Common myeloid progenitor, CD34-positive (primary cell): ENCODE measurements at regions not wholly inside any gene's neighbourhood (a gene's known extent, or its start where the extent isn't known, plus 50 kb on each side); places are given as distances from the start of the nearest gene placed in this dataset.

Source experiments
- CTCF ChIA-PET: fragments of 350-600 bp; sonication (Branson Sonifier 250); formaldehyde crosslinking; loops from one replicate; lab custom pipeline; 2021; ENCODE audit warnings: antibody characterized with exemption; lab: Charles Lee
- POLR2A ChIA-PET: fragments of 350-600 bp; sonication (Branson Sonifier 250); formaldehyde crosslinking; loops from one replicate; lab custom pipeline; 2021; ENCODE audit warnings: antibody characterized with exemption; lab: Charles Lee
- DNase-seq, 3 donors: peaks; one replicate each; pipeline versions ENCODE4 v3.0.0 to v3.0.0-alpha.2; 2013
- H3K27ac ChIP-seq, 2 experiments: 1 replicate in 1 of 2; 2 replicates in 1 of 2; pipeline ENCODE4 v1.7.0; 2013; ENCODE audit warnings: inconsistent platforms in 2 of 2, low read length in 2 of 2, mild to moderate bottlenecking in 2 of 2, low read depth in 1 of 2, moderate library complexity in 1 of 2; ENCODE audit not compliant: severe bottlenecking in 2 of 2, insufficient read depth in 1 of 2, poor library complexity in 1 of 2
- H3K27me3 ChIP-seq, 5 experiments: replicated peaks in 2 of 5; 1 replicate in 3 of 5; 2 replicates in 2 of 5; pipeline versions ENCODE4 v1.6.1 to v1.7.0; 2013; ENCODE audit warnings: low read length in 4 of 5, mild to moderate bottlenecking in 2 of 5, moderate library complexity in 2 of 5, inconsistent platforms in 1 of 5; ENCODE audit not compliant: insufficient read depth in 5 of 5, control insufficient read depth in 4 of 5
- H3K36me3 ChIP-seq, 4 experiments: 1 replicate in 2 of 4; 2 replicates in 2 of 4; pipeline versions ENCODE4 v1.6.1 to v1.7.0; 2013; ENCODE audit warnings: low read length in 3 of 4, control low read depth in 1 of 4, mild to moderate bottlenecking in 1 of 4; ENCODE audit not compliant: control insufficient read depth in 4 of 4, insufficient read depth in 4 of 4
- H3K4me1 ChIP-seq, 4 experiments: 1 replicate in 3 of 4; 2 replicates in 1 of 4; pipeline versions ENCODE4 v1.6.1 to v1.7.1; 2013; ENCODE audit warnings: low read length in 3 of 4, mild to moderate bottlenecking in 3 of 4, control low read depth in 1 of 4, inconsistent platforms in 1 of 4, moderate library complexity in 1 of 4; ENCODE audit not compliant: control insufficient read depth in 4 of 4, insufficient read depth in 4 of 4; ENCODE audit errors: control extremely low read depth in 1 of 4
- H3K4me3 ChIP-seq, 7 experiments: 1 replicate in 4 of 7; 2 replicates in 3 of 7; pipeline versions ENCODE4 v1.5.1 to v1.7.0; 2013; ENCODE audit warnings: mild to moderate bottlenecking in 7 of 7, low read length in 6 of 7, moderate library complexity in 6 of 7, inconsistent platforms in 2 of 7, low read depth in 2 of 7, control low read depth in 1 of 7; ENCODE audit not compliant: insufficient read depth in 4 of 7, control insufficient read depth in 1 of 7; ENCODE audit errors: extremely low read depth in 1 of 7
- H3K9me3 ChIP-seq, 5 experiments: 1 replicate in 4 of 5; 2 replicates in 1 of 5; pipeline versions ENCODE4 v1.6.1 to v1.7.1; 2013; ENCODE audit warnings: low read length in 4 of 5, mild to moderate bottlenecking in 2 of 5, inconsistent platforms in 1 of 5, low read depth in 1 of 5, moderate library complexity in 1 of 5; ENCODE audit not compliant: control insufficient read depth in 4 of 5, insufficient read depth in 2 of 5; ENCODE audit errors: control extremely low read depth in 1 of 5
- WGBS: methylation state at CpG from one replicate; pipeline ENCODE4 v1.1.5; 2013; ENCODE audit not compliant: insufficient coverage; 5-methylcytosine and 5-hydroxymethylcytosine counted together

DNA sequence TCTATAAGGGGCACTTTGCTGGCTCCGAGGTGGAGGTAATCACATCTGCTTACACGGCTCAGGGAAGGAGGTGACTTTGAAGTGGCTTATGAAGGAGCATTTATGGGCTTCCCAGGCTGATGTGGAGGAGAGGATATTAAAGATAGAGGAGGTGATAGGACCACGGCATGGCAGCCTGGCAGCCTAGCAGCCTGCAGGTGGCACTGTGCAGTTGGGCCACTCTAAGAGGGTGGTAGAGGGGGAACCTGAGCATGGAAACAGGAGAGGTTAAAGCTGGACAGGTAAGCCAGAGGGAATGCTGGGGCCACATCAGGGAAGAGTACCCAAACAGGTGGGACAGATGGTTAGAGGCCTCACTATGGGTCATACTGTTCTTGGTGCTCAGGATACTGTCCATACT is 375.0 kb downstream of the WDR72 start:
- CTCF ChIA-PET = interaction anchor here (1.3 to 1.8 kb wide), 2 partner anchors 10 to 12 kb away, joined by 4 to 5 read pairs; no protein-coding TSS in a partner anchor
- H3K4me1 ChIP-seq = no peaks in the 10 kb centered on the region
- H3K36me3 ChIP-seq = no peaks in the 10 kb centered on the region
- POLR2A ChIA-PET = no interaction called here
- no peak overlapping the region for H3K27ac ChIP-seq
- 86% methylated on average over 2 of the region's 3 CpGs for WGBS
- no peaks in the 10 kb centered on the region for H3K9me3 ChIP-seq
- no peak overlapping the region for H3K4me3 ChIP-seq
- peak; percentile 14 to 34 (median 19) for DNase-seq
- H3K27me3 ChIP-seq = no peaks in the 10 kb centered on the region

DNA sequence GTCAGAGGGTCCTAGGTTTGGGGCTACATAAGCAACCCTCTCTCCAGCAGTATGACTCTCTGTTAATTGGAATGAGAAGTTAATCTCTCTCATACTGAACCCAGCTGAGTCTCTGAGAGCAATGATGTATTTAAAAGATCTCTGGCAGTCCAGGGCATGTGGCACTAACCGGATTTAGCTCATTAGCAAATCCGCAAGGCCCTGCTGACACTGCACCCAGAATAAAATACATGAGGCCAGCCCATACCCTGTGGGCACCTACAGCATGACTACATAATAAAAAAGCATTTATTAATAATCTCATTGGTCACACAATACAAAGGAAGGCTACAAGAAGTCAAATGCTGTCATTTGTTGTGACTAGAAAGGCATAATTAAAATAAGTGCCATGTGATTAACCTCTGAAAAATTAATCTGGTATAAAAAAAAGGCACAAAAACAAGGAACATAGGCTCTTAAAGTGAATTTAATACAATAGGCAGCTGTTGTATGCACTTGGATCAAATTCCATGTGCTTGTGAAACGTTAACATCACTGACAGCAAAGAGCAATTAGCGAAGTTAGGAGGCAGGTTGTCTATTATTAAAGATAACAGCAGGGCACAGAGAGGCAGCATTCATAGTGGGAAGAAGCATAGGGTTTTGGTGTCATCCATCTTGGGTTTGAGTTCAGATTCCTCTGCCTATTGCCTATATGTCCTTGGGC is 381.2 kb downstream of the WDR72 start:
- no peak overlapping the region for H3K27ac ChIP-seq
- ChIA-PET POLR2A (no interaction called here), CTCF (no interaction called here)
- H3K9me3 ChIP-seq = no peaks in the 10 kb centered on the region
- H3K4me1 ChIP-seq = no peaks in the 10 kb centered on the region
- DNase-seq = no peak
- WGBS = 100% methylated on average over 3 of the region's 4 CpGs
- no peak overlapping the region for H3K4me3 ChIP-seq
- H3K36me3 ChIP-seq = no peaks in the 10 kb centered on the region
- H3K27me3 ChIP-seq = no peaks in the 10 kb centered on the region

DNA sequence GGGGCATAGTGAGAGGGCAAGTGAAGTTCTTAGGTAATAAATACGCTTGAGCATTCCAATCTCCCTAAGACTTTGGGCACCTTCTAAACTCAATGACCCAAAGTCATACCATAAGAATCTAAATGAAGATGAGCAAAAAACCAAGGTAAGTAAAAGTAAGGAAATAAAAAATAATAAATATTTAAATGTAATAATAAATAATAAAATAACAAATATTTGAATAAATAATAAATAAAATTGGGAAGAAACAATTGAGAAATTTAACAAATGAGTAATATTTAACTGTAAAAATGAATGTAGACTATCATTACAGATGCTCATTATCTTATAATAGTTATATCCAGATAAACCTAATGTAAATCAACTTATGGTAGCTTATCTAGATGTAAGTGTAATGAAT is 391.7 kb downstream of the WDR72 start:
- Histone ChIP-seq H3K4me3 (no peak overlapping the region), H3K4me1 (no peaks in the 10 kb centered on the region), H3K27ac (no peak overlapping the region), H3K27me3 (no peaks in the 10 kb centered on the region), H3K36me3 (no peaks in the 10 kb centered on the region), H3K9me3 (peaks cover 0 to 4% (median 0%) of the 10 kb centered on the region in 5 experiments)
- WGBS = no CpG with 5 or more reads among the region's 1 CpG
- CTCF ChIA-PET = no interaction called here
- DNase-seq = no peak
- POLR2A ChIA-PET = interaction anchor here (0.5 kb wide), 1 partner anchor 537 kb away, joined by 3 read pairs; no protein-coding TSS in a partner anchor

DNA sequence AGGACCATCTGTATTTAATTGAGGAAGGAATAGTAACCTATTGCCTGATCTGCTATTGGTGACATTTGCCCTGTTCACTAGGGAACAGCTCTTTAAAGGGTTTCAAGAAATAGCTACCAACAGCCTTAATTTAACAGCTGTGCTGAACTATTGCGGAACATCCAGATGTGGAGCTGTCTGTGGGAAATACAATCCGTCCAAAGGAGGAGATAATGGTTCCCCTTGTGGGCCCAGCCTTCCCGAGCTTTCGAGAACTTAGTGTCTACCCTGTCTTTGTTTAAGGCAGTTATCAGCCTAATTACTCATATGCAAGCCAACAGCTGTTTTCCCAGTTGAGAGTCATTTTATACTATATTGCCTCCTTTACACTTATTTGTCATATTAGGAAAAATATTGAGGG is 398.6 kb downstream of the WDR72 start:
- DNase-seq = no peak
- peaks cover 0 to 5% (median 0%) of the 10 kb centered on the region in 4 experiments for H3K4me1 ChIP-seq
- H3K4me3 ChIP-seq = no peak overlapping the region
- ChIA-PET CTCF (no interaction called here), POLR2A (no interaction called here)
- no peak overlapping the region for H3K27ac ChIP-seq
- WGBS = 97% methylated on average over 4 of the region's 4 CpGs
- no peaks in the 10 kb centered on the region for H3K9me3 ChIP-seq
- no peaks in the 10 kb centered on the region for H3K27me3 ChIP-seq
- no peaks in the 10 kb centered on the region for H3K36me3 ChIP-seq

DNA sequence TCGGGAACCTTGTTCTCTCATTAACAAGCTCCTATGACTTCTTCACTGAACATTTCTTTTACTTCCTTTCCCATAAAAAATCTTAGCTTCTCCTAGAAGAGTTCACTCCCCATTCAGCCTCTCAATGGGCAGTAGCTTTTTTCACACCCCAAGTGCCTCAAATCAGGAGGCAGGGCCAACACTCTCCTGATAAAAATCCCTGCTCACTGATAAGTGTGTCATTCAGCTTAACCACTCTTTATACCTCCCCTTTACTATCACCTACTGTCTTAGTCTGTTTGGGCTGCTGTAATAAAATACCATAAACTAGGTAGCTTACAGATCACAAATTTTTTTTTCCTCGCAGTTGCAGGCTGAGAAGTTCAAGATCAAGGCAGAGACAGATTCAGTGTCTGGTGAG is 400.4 kb downstream of the WDR72 start:
- WGBS = 92% methylated on average over 2 of the region's 2 CpGs
- H3K4me3 ChIP-seq = no peak overlapping the region
- DNase-seq = no peak
- H3K4me1 ChIP-seq = peaks cover 0 to 5% (median 0%) of the 10 kb centered on the region in 4 experiments
- ChIA-PET POLR2A (interaction anchor here (0.6 kb wide), 1 partner anchor 363 kb away, joined by 3 read pairs; no protein-coding TSS in a partner anchor), CTCF (no interaction called here)
- no peak overlapping the region for H3K27ac ChIP-seq
- H3K9me3 ChIP-seq = no peaks in the 10 kb centered on the region
- no peaks in the 10 kb centered on the region for H3K27me3 ChIP-seq
- no peaks in the 10 kb centered on the region for H3K36me3 ChIP-seq

DNA sequence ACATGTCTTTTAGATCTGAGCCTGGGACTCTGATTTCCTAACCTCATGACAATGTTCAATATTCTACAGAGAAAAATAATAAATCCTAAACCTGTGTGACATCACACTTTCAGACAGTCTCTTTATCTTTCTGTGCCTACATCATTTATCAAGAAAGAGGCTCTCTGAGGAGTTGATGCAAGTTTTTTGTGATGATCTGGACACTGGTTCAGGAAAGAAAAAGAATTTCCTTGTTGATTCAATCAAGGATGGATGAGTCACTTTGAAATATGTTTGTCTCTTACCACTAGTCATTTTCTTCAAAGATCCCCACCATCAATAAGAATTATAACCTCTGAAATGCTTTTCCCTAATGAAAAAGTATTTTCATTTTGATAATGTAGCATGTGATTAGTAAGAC is 404.6 kb downstream of the WDR72 start:
- H3K4me1 ChIP-seq = no peaks in the 10 kb centered on the region
- H3K9me3 ChIP-seq = no peaks in the 10 kb centered on the region
- H3K4me3 ChIP-seq = no peak overlapping the region
- POLR2A ChIA-PET = no interaction called here
- DNase-seq = no peak
- H3K27me3 ChIP-seq = no peaks in the 10 kb centered on the region
- no peaks in the 10 kb centered on the region for H3K36me3 ChIP-seq
- CTCF ChIA-PET = no interaction called here
- H3K27ac ChIP-seq = no peak overlapping the region

DNA sequence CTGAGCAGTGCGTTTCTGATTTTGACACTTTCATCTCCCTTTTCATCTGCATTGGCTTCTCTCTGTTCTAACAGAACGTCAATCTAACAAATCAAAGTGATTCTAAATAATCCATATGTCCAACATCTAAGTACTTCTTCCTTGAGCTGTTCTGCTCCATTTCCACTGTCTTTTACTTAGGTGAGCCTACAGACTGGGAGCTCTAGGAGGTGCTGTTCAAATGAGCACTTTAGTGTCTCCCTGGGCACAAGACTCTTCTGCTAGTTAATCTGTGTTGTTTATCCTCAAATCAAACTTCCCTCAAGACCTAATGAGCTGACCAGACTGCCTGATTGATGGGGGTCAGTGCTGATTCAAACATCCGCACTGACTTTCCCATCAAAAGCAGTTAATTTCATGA is 408.1 kb downstream of the WDR72 start:
- H3K27me3 ChIP-seq = no peaks in the 10 kb centered on the region
- H3K9me3 ChIP-seq = no peaks in the 10 kb centered on the region
- H3K27ac ChIP-seq = no peak overlapping the region
- no peak overlapping the region for H3K4me3 ChIP-seq
- DNase-seq = no peak
- H3K4me1 ChIP-seq = no peaks in the 10 kb centered on the region
- H3K36me3 ChIP-seq = no peaks in the 10 kb centered on the region
- WGBS = 100% methylated on average over 2 of the region's 3 CpGs
- POLR2A ChIA-PET = no interaction called here
- CTCF ChIA-PET = no interaction called here
